C4-2B (cell line): ENCODE measurements at regions not wholly inside any gene's neighbourhood (a gene's known extent, or its start where the extent isn't known, plus 50 kb on each side); places are given as distances from the start of the nearest gene placed in this dataset.
A peak's percentile ranks its signal among the peaks of the same experiment; 100 is the strongest.

Experiments
- ZFX ChIP-seq: fragments of 450-650 bp; IDR thresholded peaks from 2 replicates; pipeline ENCODE4 v1.6.1; 2017
- TF ChIP-seq, protein P1 (sequence below): fragments of 450-650 bp; conservative IDR thresholded peaks from 2 replicates; pipeline ENCODE4 v1.5.1; 2017; ENCODE audit warnings: mild to moderate bottlenecking

DNA sequence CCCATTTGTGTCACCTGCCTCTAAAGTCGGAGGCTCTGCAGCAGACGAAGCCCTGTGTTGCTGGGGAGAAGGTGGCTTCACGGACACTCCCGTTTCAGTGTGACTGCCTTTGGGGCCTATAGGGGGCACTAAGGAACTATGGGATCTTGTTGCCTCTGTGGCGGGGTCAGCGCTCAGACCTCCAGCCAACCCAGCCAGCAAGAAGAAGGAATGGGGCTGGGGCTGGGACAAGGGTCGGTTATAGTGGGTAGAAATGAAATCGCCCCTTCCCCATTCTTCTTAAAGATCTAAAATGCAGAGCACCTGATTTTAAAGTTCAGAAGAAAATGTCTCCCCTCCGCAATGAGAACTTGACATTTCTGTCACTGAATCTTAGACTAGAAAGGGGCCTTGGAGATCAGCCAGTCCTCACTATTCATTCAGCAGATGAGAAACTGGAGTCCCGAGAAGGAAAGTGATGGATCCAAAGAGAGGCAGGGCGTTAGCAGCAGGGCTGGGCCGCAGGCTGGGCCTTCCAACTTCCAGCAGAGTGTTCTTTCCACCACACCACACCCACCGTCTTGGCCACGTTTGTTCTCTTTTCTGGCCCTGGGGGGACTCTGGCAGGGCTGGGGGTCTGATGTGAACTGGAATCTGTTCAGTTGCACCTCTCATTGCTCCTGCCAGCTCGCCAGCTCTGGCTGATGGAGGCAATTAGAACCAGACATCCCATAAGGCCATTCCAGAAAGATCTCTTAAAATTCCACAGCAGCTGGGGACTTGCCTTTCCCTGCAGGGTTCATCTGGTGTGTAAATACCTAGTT lies 195.4 kb downstream of the OPA1 start:
- TF ChIP-seq, protein P1, sequence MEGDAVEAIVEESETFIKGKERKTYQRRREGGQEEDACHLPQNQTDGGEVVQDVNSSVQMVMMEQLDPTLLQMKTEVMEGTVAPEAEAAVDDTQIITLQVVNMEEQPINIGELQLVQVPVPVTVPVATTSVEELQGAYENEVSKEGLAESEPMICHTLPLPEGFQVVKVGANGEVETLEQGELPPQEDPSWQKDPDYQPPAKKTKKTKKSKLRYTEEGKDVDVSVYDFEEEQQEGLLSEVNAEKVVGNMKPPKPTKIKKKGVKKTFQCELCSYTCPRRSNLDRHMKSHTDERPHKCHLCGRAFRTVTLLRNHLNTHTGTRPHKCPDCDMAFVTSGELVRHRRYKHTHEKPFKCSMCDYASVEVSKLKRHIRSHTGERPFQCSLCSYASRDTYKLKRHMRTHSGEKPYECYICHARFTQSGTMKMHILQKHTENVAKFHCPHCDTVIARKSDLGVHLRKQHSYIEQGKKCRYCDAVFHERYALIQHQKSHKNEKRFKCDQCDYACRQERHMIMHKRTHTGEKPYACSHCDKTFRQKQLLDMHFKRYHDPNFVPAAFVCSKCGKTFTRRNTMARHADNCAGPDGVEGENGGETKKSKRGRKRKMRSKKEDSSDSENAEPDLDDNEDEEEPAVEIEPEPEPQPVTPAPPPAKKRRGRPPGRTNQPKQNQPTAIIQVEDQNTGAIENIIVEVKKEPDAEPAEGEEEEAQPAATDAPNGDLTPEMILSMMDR = peak; percentile 62
- TF ChIP-seq ZFX = no peak
